ENCODE measurements at regions not wholly inside any gene's neighbourhood (a gene's known extent, or its start where the extent isn't known, plus 50 kb on each side); places are given as distances from the start of the nearest gene placed in this dataset.

GRCh38 chr4:100839712-100840111 lies 321.9 kb upstream of the EMCN start:
- no peak for TF ChIP-seq CTCF (conservative IDR thresholded peaks at IDR 0.05; ENCODE audit: low read depth, low read length)

GRCh38 chr4:100838286-100838685 lies 320.5 kb upstream of the EMCN start:
- Histone ChIP-seq H3K36me3 (ENCODE audit: insufficient read depth) (no peaks in the 10 kb centered on the region; the same call in 1 of the 2 replicates), H3K4me3 (IDR thresholded peaks at IDR 0.05; ENCODE audit: insufficient read depth, low read depth, low read length) (no peak overlapping the region), H3K27ac (no peak overlapping the region), H3K9ac (no peak overlapping the region), H3K79me2 (ENCODE audit: insufficient read depth, low read depth) (no peaks in the 10 kb centered on the region), H3K27me3 (ENCODE audit: insufficient read depth, low read depth) (no peaks in the 10 kb centered on the region), H3K4me2 (no peak overlapping the region), H4K20me1 (ENCODE audit: insufficient read depth) (no peaks in the 10 kb centered on the region), H3K4me1 (ENCODE audit: low read depth, poor library complexity, severe bottlenecking) (no peaks in the 10 kb centered on the region), H2AFZ (ENCODE audit: low read depth) (no peak overlapping the region)
- no peak for TF ChIP-seq CTCF (conservative IDR thresholded peaks at IDR 0.05; ENCODE audit: low read depth, low read length)

More at GRCh38 chr4:100839712-100840111, 321.9 kb upstream of the EMCN start:
- no peak overlapping the region for H3K27ac ChIP-seq
- no peaks in the 10 kb centered on the region; the same call in 1 of the 2 replicates for H3K36me3 ChIP-seq (ENCODE audit: insufficient read depth)
- no peak overlapping the region for H3K4me3 ChIP-seq (IDR thresholded peaks at IDR 0.05; ENCODE audit: insufficient read depth, low read depth, low read length)
- H3K27me3 ChIP-seq (ENCODE audit: insufficient read depth, low read depth): no peaks in the 10 kb centered on the region
- H3K79me2 ChIP-seq (ENCODE audit: insufficient read depth, low read depth): no peaks in the 10 kb centered on the region
- no peaks in the 10 kb centered on the region for H4K20me1 ChIP-seq (ENCODE audit: insufficient read depth)
- H3K4me1 ChIP-seq (ENCODE audit: low read depth, poor library complexity, severe bottlenecking): no peaks in the 10 kb centered on the region
- no peak overlapping the region for H3K4me2 ChIP-seq
- H3K9ac ChIP-seq: no peak overlapping the region
- H2AFZ ChIP-seq (ENCODE audit: low read depth): no peak overlapping the region

- no peaks in the 10 kb centered on the region for H3K27me3 ChIP-seq (ENCODE audit: insufficient read depth, low read depth)
- no peak overlapping the region for H3K27ac ChIP-seq
- H3K4me2 ChIP-seq: no peak overlapping the region
- H2AFZ ChIP-seq (ENCODE audit: low read depth): no peak overlapping the region
- no peak overlapping the region for H3K9ac ChIP-seq
- H3K79me2 ChIP-seq (ENCODE audit: insufficient read depth, low read depth): no peaks in the 10 kb centered on the region
- H3K4me3 ChIP-seq (IDR thresholded peaks at IDR 0.05; ENCODE audit: insufficient read depth, low read depth, low read length): no peak overlapping the region
- no peak for TF ChIP-seq CTCF (conservative IDR thresholded peaks at IDR 0.05; ENCODE audit: low read depth, low read length)
- no peaks in the 10 kb centered on the region for H3K4me1 ChIP-seq (ENCODE audit: low read depth, poor library complexity, severe bottlenecking)
- no peaks in the 10 kb centered on the region; the same call in 1 of the 2 replicates for H3K36me3 ChIP-seq (ENCODE audit: insufficient read depth)
- H4K20me1 ChIP-seq (ENCODE audit: insufficient read depth): no peaks in the 10 kb centered on the region
Measured at GRCh38 chr4:100836929-100837328, 319.1 kb upstream of the EMCN start.

GRCh38 chr4:100834616-100835015 lies 316.8 kb upstream of the EMCN start:
- Histone ChIP-seq H3K4me3 (IDR thresholded peaks at IDR 0.05; ENCODE audit: insufficient read depth, low read depth, low read length) (no peak overlapping the region), H3K79me2 (ENCODE audit: insufficient read depth, low read depth) (no peaks in the 10 kb centered on the region), H3K27ac (no peak overlapping the region), H2AFZ (ENCODE audit: low read depth) (no peak overlapping the region), H3K9ac (no peak overlapping the region), H3K27me3 (ENCODE audit: insufficient read depth, low read depth) (no peaks in the 10 kb centered on the region), H3K4me1 (ENCODE audit: low read depth, poor library complexity, severe bottlenecking) (no peaks in the 10 kb centered on the region), H3K4me2 (no peak overlapping the region), H4K20me1 (ENCODE audit: insufficient read depth) (no peaks in the 10 kb centered on the region), H3K36me3 (ENCODE audit: insufficient read depth) (no peaks in the 10 kb centered on the region; the same call in 1 of the 2 replicates)
- TF ChIP-seq CTCF (conservative IDR thresholded peaks at IDR 0.05; ENCODE audit: low read depth, low read length): no peak

Measured in KMS-11 (cell line).